CD4-positive, alpha-beta memory T cell (primary cell): ENCODE measurements at regions not wholly inside any gene's neighbourhood (a gene's known extent, or its start where the extent isn't known, plus 50 kb on each side); places are given as distances from the start of the nearest gene placed in this dataset.

Source experiments
- CTCF ChIA-PET: fragments of 350-600 bp; sonication (Branson Sonifier 250); formaldehyde crosslinking; loops from one replicate; lab custom pipeline; 2021; ENCODE audit warnings: inconsistent platforms; ENCODE audit not compliant: partially characterized antibody; lab: Charles Lee
- POLR2A ChIA-PET: fragments of 350-600 bp; sonication (Branson Sonifier 250); formaldehyde crosslinking; loops from one replicate; lab custom pipeline; 2021; ENCODE audit not compliant: partially characterized antibody; lab: Charles Lee
- DNase-seq, 5 donors: peaks; one replicate each; pipeline versions ENCODE4 v3.0.0 to v3.0.0-alpha.2; 2020 to 2022; ENCODE audit warnings: mixed read lengths in 1 of 5
- H3K27ac ChIP-seq: one replicate; pipeline ENCODE4 v1.7.0; 2013; ENCODE audit warnings: low read depth, low read length
- H3K27me3 ChIP-seq: 2 replicates; pipeline ENCODE4 v1.7.0; 2013; ENCODE audit warnings: mild to moderate bottlenecking, low read length, moderate library complexity; ENCODE audit not compliant: insufficient read depth
- H3K36me3 ChIP-seq: 2 replicates; pipeline ENCODE4 v1.7.0; 2013; ENCODE audit warnings: mild to moderate bottlenecking, low read length, moderate library complexity; ENCODE audit not compliant: insufficient read depth
- H3K4me1 ChIP-seq: 2 replicates; pipeline ENCODE4 v1.7.0; 2013; ENCODE audit warnings: mild to moderate bottlenecking, low read length, moderate library complexity; ENCODE audit not compliant: insufficient read depth
- H3K4me3 ChIP-seq, 2 donors: one replicate each; pipeline ENCODE4 v1.7.0; 2013; ENCODE audit warnings: low read length in 2 of 2, mild to moderate bottlenecking in 1 of 2
- H3K9me3 ChIP-seq, 2 donors: one replicate each; pipeline ENCODE4 v1.7.0; 2013; ENCODE audit warnings: low read length in 2 of 2, control low read depth in 1 of 2; ENCODE audit not compliant: control insufficient read depth in 1 of 2
- H3K27ac Mint-ChIP-seq, 7 donors: one replicate each; pipeline ENCODE4 v1.8.0; 2020 to 2021; ENCODE audit warnings: mixed read lengths in 7 of 7, mild to moderate bottlenecking in 6 of 7, inconsistent platforms in 3 of 7, moderate library complexity in 3 of 7
- H3K27me3 Mint-ChIP-seq, 2 donors: one replicate each; pipeline ENCODE4 v1.8.0; 2020 to 2021; ENCODE audit warnings: mixed read lengths in 2 of 2
- H3K36me3 Mint-ChIP-seq, 2 donors: one replicate each; pipeline ENCODE4 v1.8.0; 2020 to 2021; ENCODE audit warnings: mixed read lengths in 2 of 2, inconsistent platforms in 1 of 2, mild to moderate bottlenecking in 1 of 2
- H3K4me1 Mint-ChIP-seq, 4 donors: one replicate each; pipeline ENCODE4 v1.8.0; 2020 to 2021; ENCODE audit warnings: mixed read lengths in 4 of 4, mild to moderate bottlenecking in 1 of 4
- H3K4me3 Mint-ChIP-seq, 8 donors: one replicate each; pipeline ENCODE4 v1.8.0; 2020 to 2021; ENCODE audit warnings: mixed read lengths in 8 of 8, mild to moderate bottlenecking in 7 of 8, moderate library complexity in 6 of 8, inconsistent platforms in 3 of 8
- H3K9me3 Mint-ChIP-seq, 8 donors: one replicate each; pipeline ENCODE4 v1.8.0; 2020 to 2021; ENCODE audit warnings: mixed read lengths in 8 of 8, mild to moderate bottlenecking in 5 of 8, inconsistent platforms in 3 of 8, moderate library complexity in 1 of 8
- intact Hi-C: fragments of 100-400 bp; cut with micrococcal nuclease; formaldehyde crosslinking; loops from one replicate; pipeline ENCODE4 v1.15.1; 2023

DNA sequence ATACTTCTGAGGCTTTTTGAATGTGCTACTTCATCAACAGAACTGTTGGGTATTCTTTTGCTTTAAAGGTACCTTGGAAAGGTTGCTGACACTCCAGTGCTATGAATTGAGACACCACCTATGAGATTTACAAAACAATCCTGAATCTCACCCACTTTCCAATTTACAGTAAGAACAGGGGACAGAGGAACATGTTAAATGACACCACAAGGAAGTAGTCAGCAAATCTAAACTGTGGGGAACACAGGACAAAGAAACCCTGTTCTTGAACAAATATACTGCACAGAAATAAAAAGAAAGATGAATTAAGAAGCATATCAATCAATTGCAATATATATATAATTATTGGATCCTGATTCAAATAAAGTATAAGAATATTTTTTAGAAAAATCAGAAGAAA is 216.7 kb upstream of the ARID1B start:
- Histone ChIP-seq H3K27ac (no peak overlapping the region), H3K36me3 (no peaks in the 10 kb centered on the region), H3K4me3 (no peak overlapping the region), H3K9me3 (no peaks in the 10 kb centered on the region), H3K4me1 (peaks cover 7% of the 10 kb centered on the region), H3K27me3 (no peaks in the 10 kb centered on the region)
- no peak overlapping the region for H3K27ac Mint-ChIP-seq
- ChIA-PET CTCF (no interaction called here), POLR2A (no interaction called here)
- H3K9me3 Mint-ChIP-seq, result peaks cover 0 to 15% (median 6%) of the 10 kb centered on the region in 8 donors
- no peak overlapping the region for H3K4me3 Mint-ChIP-seq
- H3K36me3 Mint-ChIP-seq, result peaks cover 0 to 7% of the 10 kb centered on the region in 2 donors
- no peak for DNase-seq
- intact Hi-C loops, result loop anchor here (5.0 kb wide), 2 partner anchors 163 to 183 kb away; no protein-coding TSS in a partner anchor
- H3K27me3 Mint-ChIP-seq, result peaks cover 5 to 12% of the 10 kb centered on the region in 2 donors
- H3K4me1 Mint-ChIP-seq, result peaks cover 0 to 4% (median 1%) of the 10 kb centered on the region in 4 donors

DNA sequence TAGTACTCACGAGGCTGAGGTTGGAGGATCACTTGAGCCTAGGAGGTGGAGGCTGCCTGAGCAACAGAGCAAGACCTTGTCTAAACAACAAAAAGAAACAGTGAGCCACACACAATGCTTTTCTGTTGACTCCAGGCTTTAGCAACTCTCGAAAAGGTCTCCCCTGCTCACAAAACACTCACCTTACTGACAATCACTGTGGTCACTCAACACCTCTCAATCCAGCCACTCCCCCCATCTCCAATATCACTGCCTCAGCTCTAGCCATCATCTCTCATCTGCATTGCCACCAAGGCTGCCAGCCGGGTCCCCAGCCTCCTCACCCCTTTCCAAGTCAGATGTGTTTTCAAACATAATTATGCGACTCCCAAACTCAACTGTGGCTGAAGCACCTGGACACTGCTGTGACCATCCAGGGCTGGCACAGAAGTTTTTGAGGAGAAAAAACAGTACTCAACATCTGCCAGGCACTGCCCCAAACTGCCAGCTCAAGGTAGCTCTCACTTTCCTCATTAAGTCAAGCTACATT is 218.0 kb upstream of the ARID1B start:
- Mint-ChIP-seq H3K4me3 (no peak overlapping the region), H3K9me3 (peaks cover 0 to 15% (median 6%) of the 10 kb centered on the region in 8 donors), H3K36me3 (peaks cover 0 to 7% of the 10 kb centered on the region in 2 donors), H3K27ac (no peak overlapping the region), H3K27me3 (peaks cover 5 to 12% of the 10 kb centered on the region in 2 donors), H3K4me1 (peaks cover 0 to 2% (median under 1%) of the 10 kb centered on the region in 4 donors)
- no peak for DNase-seq
- Histone ChIP-seq H3K9me3 (no peaks in the 10 kb centered on the region), H3K4me3 (no peak overlapping the region), H3K4me1 (peaks cover 2% of the 10 kb centered on the region), H3K36me3 (no peaks in the 10 kb centered on the region), H3K27ac (no peak overlapping the region), H3K27me3 (no peaks in the 10 kb centered on the region)
- CTCF ChIA-PET, result no interaction called here
- POLR2A ChIA-PET, result no interaction called here
- intact Hi-C loops, result no loop called here

DNA sequence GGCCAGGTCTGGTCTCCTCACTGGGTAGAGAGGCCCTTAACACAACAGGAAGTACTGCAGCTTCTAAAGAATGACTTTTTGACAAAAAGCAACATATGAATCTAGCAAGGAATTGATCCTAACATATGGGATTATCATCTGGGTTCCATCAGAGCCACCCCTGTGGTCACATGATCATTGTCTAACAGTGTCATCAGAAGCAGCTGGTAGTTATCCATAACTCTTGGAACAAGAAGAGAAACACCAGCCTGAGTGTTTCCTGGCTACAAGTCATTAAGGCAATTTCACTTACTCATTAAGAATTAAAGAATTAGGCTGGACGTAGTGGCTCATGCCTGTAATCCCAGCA is 219.3 kb upstream of the ARID1B start:
- no peaks in the 10 kb centered on the region for H3K9me3 ChIP-seq
- POLR2A ChIA-PET, result no interaction called here
- Mint-ChIP-seq H3K27ac (no peak overlapping the region), H3K4me1 (no peaks in the 10 kb centered on the region), H3K27me3 (peaks cover 5 to 12% of the 10 kb centered on the region in 2 donors), H3K9me3 (peaks cover 0 to 15% (median 6%) of the 10 kb centered on the region in 8 donors), H3K4me3 (no peak overlapping the region), H3K36me3 (peaks cover 0 to 7% of the 10 kb centered on the region in 2 donors)
- CTCF ChIA-PET, result interaction anchor here (0.6 to 0.7 kb wide), 2 partner anchors 630 to 1312 kb away, joined by 3 read pairs; no protein-coding TSS in a partner anchor
- no peak overlapping the region for H3K4me3 ChIP-seq
- no peak overlapping the region for H3K27ac ChIP-seq
- no peaks in the 10 kb centered on the region for H3K27me3 ChIP-seq
- intact Hi-C loops, result no loop called here
- H3K4me1 ChIP-seq, result no peaks in the 10 kb centered on the region
- no peaks in the 10 kb centered on the region for H3K36me3 ChIP-seq
- DNase-seq, result no peak

- H3K36me3 ChIP-seq, result no peaks in the 10 kb centered on the region
- H3K27ac ChIP-seq, result no peak overlapping the region
- Mint-ChIP-seq H3K36me3 (peaks cover 0 to 7% of the 10 kb centered on the region in 2 donors), H3K27me3 (peaks cover 5 to 12% of the 10 kb centered on the region in 2 donors), H3K4me1 (no peaks in the 10 kb centered on the region), H3K4me3 (no peak overlapping the region), H3K27ac (no peak overlapping the region), H3K9me3 (peaks cover 0 to 15% (median 6%) of the 10 kb centered on the region in 8 donors)
- CTCF ChIA-PET, result interaction anchor here (0.7 kb wide), 1 partner anchor 1312 kb away, joined by 3 read pairs; no protein-coding TSS in a partner anchor
- H3K4me1 ChIP-seq, result no peaks in the 10 kb centered on the region
- no peak for DNase-seq
- POLR2A ChIA-PET, result no interaction called here
- H3K4me3 ChIP-seq, result no peak overlapping the region
- intact Hi-C loops, result no loop called here
- H3K9me3 ChIP-seq, result no peaks in the 10 kb centered on the region
- no peaks in the 10 kb centered on the region for H3K27me3 ChIP-seq
These were observed 219.8 kb upstream of the ARID1B start for GRCh38 chr6:156557251-156557910.

DNA sequence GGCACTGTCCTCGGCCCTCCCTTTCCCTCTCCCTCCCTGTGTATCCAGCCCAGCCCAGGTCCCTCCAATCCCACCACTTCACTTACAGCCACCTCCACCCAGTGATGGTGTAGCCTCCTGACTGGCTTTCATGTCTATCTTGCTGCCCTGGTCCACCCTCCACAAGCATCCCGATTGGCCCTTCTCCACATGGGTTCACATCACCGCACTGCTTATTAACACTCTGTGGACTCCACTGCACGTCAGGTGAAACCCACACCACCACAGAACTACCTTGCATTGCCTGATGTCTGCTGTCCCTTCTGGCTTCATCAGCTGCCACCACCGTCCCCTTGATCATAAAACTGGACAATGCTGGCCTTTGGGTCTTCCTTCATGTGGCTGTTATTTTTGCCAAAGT is 220.4 kb upstream of the ARID1B start:
- Mint-ChIP-seq H3K36me3 (peaks cover 0 to 7% of the 10 kb centered on the region in 2 donors), H3K4me3 (no peak overlapping the region), H3K9me3 (peaks cover 0 to 15% (median 6%) of the 10 kb centered on the region in 8 donors), H3K4me1 (no peaks in the 10 kb centered on the region), H3K27me3 (peaks cover 5 to 11% of the 10 kb centered on the region in 2 donors), H3K27ac (no peak overlapping the region)
- H3K9me3 ChIP-seq, result no peaks in the 10 kb centered on the region
- H3K36me3 ChIP-seq, result no peaks in the 10 kb centered on the region
- H3K27ac ChIP-seq, result no peak overlapping the region
- no peaks in the 10 kb centered on the region for H3K27me3 ChIP-seq
- no peak overlapping the region for H3K4me3 ChIP-seq
- no peak for DNase-seq
- ChIA-PET POLR2A (no interaction called here), CTCF (no interaction called here)
- intact Hi-C loops, result no loop called here
- H3K4me1 ChIP-seq, result no peaks in the 10 kb centered on the region

DNA sequence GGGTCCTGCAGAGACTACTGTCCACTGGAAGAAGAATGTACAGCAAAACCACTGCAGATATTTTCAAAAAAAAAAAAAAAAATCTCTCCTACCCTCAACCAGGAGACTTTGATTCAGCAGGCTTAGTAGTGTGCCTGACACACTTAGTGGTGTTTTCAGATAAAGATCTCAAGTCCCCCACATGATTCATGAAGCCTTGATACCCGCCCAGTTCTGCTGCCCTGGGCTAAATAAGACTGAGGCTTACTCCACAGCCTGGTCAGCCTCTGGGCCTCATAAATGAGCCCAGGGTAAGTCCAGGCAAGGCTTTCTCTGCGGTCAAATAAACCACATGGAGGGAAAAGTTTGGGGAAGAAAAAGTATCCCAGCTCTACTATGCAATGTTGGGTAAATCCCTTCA is 222.1 kb upstream of the ARID1B start:
- intact Hi-C loops, result no loop called here
- CTCF ChIA-PET, result interaction anchor here (0.7 to 1.0 kb wide), 2 partner anchors 9 to 10 kb away, joined by 3 to 4 read pairs; no protein-coding TSS in a partner anchor
- no peaks in the 10 kb centered on the region for H3K4me1 Mint-ChIP-seq
- Histone ChIP-seq H3K4me1 (no peaks in the 10 kb centered on the region), H3K27me3 (no peaks in the 10 kb centered on the region), H3K9me3 (no peaks in the 10 kb centered on the region), H3K36me3 (no peaks in the 10 kb centered on the region), H3K27ac (no peak overlapping the region), H3K4me3 (no peak overlapping the region)
- H3K27me3 Mint-ChIP-seq, result peaks cover 4 to 8% of the 10 kb centered on the region in 2 donors
- H3K36me3 Mint-ChIP-seq, result peaks cover 0 to 4% of the 10 kb centered on the region in 2 donors
- H3K27ac Mint-ChIP-seq, result no peak overlapping the region
- POLR2A ChIA-PET, result no interaction called here
- no peak overlapping the region for H3K4me3 Mint-ChIP-seq
- no peak for DNase-seq
- H3K9me3 Mint-ChIP-seq, result peaks cover 0 to 5% (median 3%) of the 10 kb centered on the region in 8 donors

- no peak overlapping the region for H3K27ac Mint-ChIP-seq
- no peaks in the 10 kb centered on the region for H3K36me3 Mint-ChIP-seq
- ChIA-PET POLR2A (no interaction called here), CTCF (interaction anchor here (0.7 to 1.0 kb wide), 2 partner anchors 9 to 11 kb away, joined by 3 to 4 read pairs; no protein-coding TSS in a partner anchor)
- H3K4me3 Mint-ChIP-seq, result no peak overlapping the region
- no peak for DNase-seq
- Histone ChIP-seq H3K27ac (no peak overlapping the region), H3K9me3 (no peaks in the 10 kb centered on the region), H3K36me3 (no peaks in the 10 kb centered on the region), H3K4me3 (no peak overlapping the region), H3K4me1 (no peaks in the 10 kb centered on the region), H3K27me3 (no peaks in the 10 kb centered on the region)
- intact Hi-C loops, result no loop called here
- peaks cover 2 to 4% of the 10 kb centered on the region in 2 donors for H3K27me3 Mint-ChIP-seq
- no peaks in the 10 kb centered on the region for H3K4me1 Mint-ChIP-seq
- no peaks in the 10 kb centered on the region for H3K9me3 Mint-ChIP-seq
These were observed 223.0 kb upstream of the ARID1B start for GRCh38 chr6:156554160-156554559.
